Tibial nerve (tissue), 4 donors: ENCODE measurements at regions not wholly inside any gene's neighbourhood (a gene's known extent, or its start where the extent isn't known, plus 50 kb on each side); places are given as distances from the start of the nearest gene placed in this dataset.

ENCODE experiments used
- DNase-seq, 2 donors: peaks; one replicate each; pipeline ENCODE4 v3.0.0-alpha.2; 2019; ENCODE audit warnings: low spot score in 2 of 2
- H3K27ac ChIP-seq, 4 donors: fragments of 200-600 bp; sonication (generic) in 3 of 4; one replicate each; pipeline ENCODE4 v1.5.1; 2017 to 2019; ENCODE audit warnings: mild to moderate bottlenecking in 1 of 4
- H3K27me3 ChIP-seq, 2 donors: fragments of 200-600 bp; sonication (generic) in 1 of 2; one replicate each; pipeline versions ENCODE4 v1.5.1 to v1.6.0; 2017 to 2019
- H3K36me3 ChIP-seq, 3 donors: fragments of 200-600 bp; sonication (generic); one replicate each; pipeline ENCODE4 v1.5.1; 2018 to 2019
- H3K4me1 ChIP-seq, 4 donors: fragments of 200-600 bp; sonication (generic) in 3 of 4; one replicate each; pipeline ENCODE4 v1.5.1; 2017 to 2019
- H3K4me3 ChIP-seq, 4 donors: fragments of 200-600 bp; sonication (generic) in 3 of 4; one replicate each; pipeline ENCODE4 v1.5.1; 2017 to 2019; ENCODE audit warnings: mild to moderate bottlenecking in 1 of 4, moderate library complexity in 1 of 4
- H3K9me3 ChIP-seq, 4 donors: fragments of 200-600 bp; sonication (generic) in 3 of 4; one replicate each; pipeline ENCODE4 v1.5.1; 2017 to 2019
- CTCF ChIP-seq, 5 experiments: fragments of 200-600 bp in 3 of 5; fragments of 450-650 bp in 2 of 5; sonication (generic) in 3 of 5; IDR thresholded peaks; one replicate each; pipeline ENCODE4 v1.5.1; 2016 to 2019; ENCODE audit warnings: antibody characterized with exemption in 5 of 5, mild to moderate bottlenecking in 3 of 5, moderate library complexity in 2 of 5
- EP300 ChIP-seq, 2 donors: sonication (generic); formaldehyde crosslinking; IDR thresholded peaks; one replicate each; pipeline ENCODE4 v1.6.1; 2017; ENCODE audit warnings: antibody characterized with exemption in 2 of 2, mild to moderate bottlenecking in 1 of 2
- POLR2A ChIP-seq, 2 donors: fragments of 450-650 bp; IDR thresholded peaks; one replicate each; pipeline ENCODE4 v1.6.1; 2017; ENCODE audit warnings: antibody characterized with exemption in 2 of 2, mild to moderate bottlenecking in 2 of 2, moderate library complexity in 2 of 2
- WGBS, 2 donors: methylation state at CpG; one replicate each; pipeline ENCODE4 v1.1.5; 2018; 5-methylcytosine and 5-hydroxymethylcytosine counted together

- H3K27me3 ChIP-seq = no peaks in the 10 kb centered on the region
- H3K4me1 ChIP-seq = peaks cover 0 to 30% (median 3%) of the 10 kb centered on the region in 4 donors
- no peaks in the 10 kb centered on the region for H3K36me3 ChIP-seq
- H3K27ac ChIP-seq = peak overlapping the region in 1 of 4 donors; percentile 66
- 75 to 87% methylated on average over 6 of the region's 6 CpGs for WGBS, 2 donors
- peaks cover 0 to 12% (median 0%) of the 10 kb centered on the region in 4 donors for H3K9me3 ChIP-seq
- TF ChIP-seq POLR2A (IDR thresholded peaks at IDR 0.05) (no peak), CTCF (IDR thresholded peaks at IDR 0.05) (no peak), EP300 (IDR thresholded peaks at IDR 0.05) (no peak)
- H3K4me3 ChIP-seq = no peak overlapping the region
- DNase-seq = no peak
These were observed 111.8 kb upstream of the MED13L start for GRCh38 chr12:116389326-116389725.

- no peaks in the 10 kb centered on the region for H3K36me3 ChIP-seq
- peaks cover 0 to 12% (median 0%) of the 10 kb centered on the region in 4 donors for H3K9me3 ChIP-seq
- no peaks in the 10 kb centered on the region for H3K27me3 ChIP-seq
- 17 to 23% methylated on average over 5 of the region's 5 CpGs for WGBS, 2 donors
- H3K27ac ChIP-seq = peak overlapping the region in 1 of 4 donors; percentile 66
- H3K4me3 ChIP-seq = no peak overlapping the region
- TF ChIP-seq EP300 (IDR thresholded peaks at IDR 0.05) (peak in 1 of 2 donors; percentile 60), POLR2A (IDR thresholded peaks at IDR 0.05) (no peak)
- H3K4me1 ChIP-seq = peaks cover 0 to 23% (median 3%) of the 10 kb centered on the region in 4 donors
- no peak for DNase-seq
These were observed 112.5 kb upstream of the MED13L start for GRCh38 chr12:116389990-116390389.

- TF ChIP-seq POLR2A (IDR thresholded peaks at IDR 0.05) = no peak
- TF ChIP-seq EP300 (IDR thresholded peaks at IDR 0.05) = no peak
- TF ChIP-seq CTCF (IDR thresholded peaks at IDR 0.05) = no peak
- Histone ChIP-seq H3K4me3 (no peak overlapping the region), H3K27me3 (no peaks in the 10 kb centered on the region), H3K27ac (no peak overlapping the region), H3K4me1 (peaks cover 0 to 18% (median 3%) of the 10 kb centered on the region in 4 donors), H3K9me3 (peaks cover 0 to 12% (median 0%) of the 10 kb centered on the region in 4 donors), H3K36me3 (no peaks in the 10 kb centered on the region)
- no peak for DNase-seq
- WGBS, 2 donors = 89 to 93% methylated on average over 6 of the region's 6 CpGs
These were observed 113.2 kb upstream of the MED13L start for GRCh38 chr12:116390401-116391335.

GRCh38 chr12:116391501-116391900 lies 114.0 kb upstream of the MED13L start:
- no peaks in the 10 kb centered on the region for H3K27me3 ChIP-seq
- 89 to 93% methylated on average over 3 of the region's 3 CpGs for WGBS, 2 donors
- no peak for TF ChIP-seq POLR2A (IDR thresholded peaks at IDR 0.05)
- no peak for TF ChIP-seq CTCF (IDR thresholded peaks at IDR 0.05)
- no peak for TF ChIP-seq EP300 (IDR thresholded peaks at IDR 0.05)
- H3K27ac ChIP-seq = no peak overlapping the region
- H3K9me3 ChIP-seq = peaks cover 0 to 12% (median 0%) of the 10 kb centered on the region in 4 donors
- DNase-seq = no peak
- peaks cover 0 to 17% (median 3%) of the 10 kb centered on the region in 4 donors for H3K4me1 ChIP-seq
- H3K4me3 ChIP-seq = no peak overlapping the region
- no peaks in the 10 kb centered on the region for H3K36me3 ChIP-seq

- Histone ChIP-seq H3K4me1 (peaks cover 0 to 17% (median 3%) of the 10 kb centered on the region in 4 donors), H3K4me3 (no peak overlapping the region), H3K36me3 (no peaks in the 10 kb centered on the region), H3K9me3 (peaks cover 0 to 12% (median 0%) of the 10 kb centered on the region in 4 donors), H3K27ac (no peak overlapping the region), H3K27me3 (no peaks in the 10 kb centered on the region)
- no peak for TF ChIP-seq CTCF (IDR thresholded peaks at IDR 0.05)
- no peak for TF ChIP-seq POLR2A (IDR thresholded peaks at IDR 0.05)
- no peak for TF ChIP-seq EP300 (IDR thresholded peaks at IDR 0.05)
- 44 to 52% methylated on average over 6 of the region's 6 CpGs for WGBS, 2 donors
- no peak for DNase-seq
These were observed 114.6 kb upstream of the MED13L start for GRCh38 chr12:116392061-116392460.
